Activated naive CD8-positive, alpha-beta T cell treated with anti-CD3 and anti-CD28 coated beads, Interleukin-2, amount 50 U/mL, for 24 hours (primary cell): ENCODE measurements at regions not wholly inside any gene's neighbourhood (a gene's known extent, or its start where the extent isn't known, plus 50 kb on each side); places are given as distances from the start of the nearest gene placed in this dataset.

Experiments used
- ATAC-seq: fragments of 150-1000 bp; cut with Tn5 transposase; one replicate; pipeline ENCODE4 v1.10.0; 2021
- DNase-seq: peaks from one replicate; pipeline ENCODE4 v3.0.0; 2021
- H3K27ac Mint-ChIP-seq: one replicate; pipeline ENCODE4 v1.8.0; 2021; ENCODE audit warnings: mild to moderate bottlenecking, mixed read lengths
- H3K27me3 Mint-ChIP-seq: one replicate; pipeline ENCODE4 v1.8.0; 2021; ENCODE audit warnings: mixed read lengths
- H3K36me3 Mint-ChIP-seq: one replicate; pipeline ENCODE4 v1.8.0; 2021; ENCODE audit warnings: low read depth, mixed read lengths
- H3K4me1 Mint-ChIP-seq: one replicate; pipeline ENCODE4 v1.8.0; 2021; ENCODE audit warnings: mixed read lengths
- H3K4me3 Mint-ChIP-seq: one replicate; pipeline ENCODE4 v1.8.0; 2021; ENCODE audit warnings: mild to moderate bottlenecking, moderate library complexity, mixed read lengths
- H3K9me3 Mint-ChIP-seq: one replicate; pipeline ENCODE4 v1.8.0; 2021; ENCODE audit warnings: mixed read lengths

GRCh38 chr6:137729866-137730629 is 137.0 kb upstream of the TNFAIP3 start:
- H3K27me3 Mint-ChIP-seq: no peaks in the 10 kb centered on the region

GRCh38 chr6:137731600-137731959 is 135.5 kb upstream of the TNFAIP3 start:
- H3K4me3 Mint-ChIP-seq: no peak overlapping the region
- peaks cover 13% of the 10 kb centered on the region for H3K4me1 Mint-ChIP-seq
- ATAC-seq: no peak
- H3K36me3 Mint-ChIP-seq: no peaks in the 10 kb centered on the region
- no peaks in the 10 kb centered on the region for H3K9me3 Mint-ChIP-seq
- no peak for DNase-seq
- no peaks in the 10 kb centered on the region for H3K27me3 Mint-ChIP-seq
- H3K27ac Mint-ChIP-seq: no peak overlapping the region

More at GRCh38 chr6:137729866-137730629, 137.0 kb upstream of the TNFAIP3 start:
- no peaks in the 10 kb centered on the region for H3K9me3 Mint-ChIP-seq
- no peak for DNase-seq
- ATAC-seq: no peak
- no peak overlapping the region for H3K4me3 Mint-ChIP-seq
- H3K36me3 Mint-ChIP-seq: no peaks in the 10 kb centered on the region
- H3K27ac Mint-ChIP-seq: no peak overlapping the region
- no peaks in the 10 kb centered on the region for H3K4me1 Mint-ChIP-seq

- no peaks in the 10 kb centered on the region for H3K27me3 Mint-ChIP-seq
- DNase-seq: no peak
- no peaks in the 10 kb centered on the region for H3K36me3 Mint-ChIP-seq
- H3K4me1 Mint-ChIP-seq: peaks cover 17% of the 10 kb centered on the region
- no peak overlapping the region for H3K27ac Mint-ChIP-seq
- H3K9me3 Mint-ChIP-seq: no peaks in the 10 kb centered on the region
- no peak for ATAC-seq
- no peak overlapping the region for H3K4me3 Mint-ChIP-seq
Observed at GRCh38 chr6:137731960-137732616, 135.0 kb upstream of the TNFAIP3 start.

GRCh38 chr6:137733372-137733771 is 133.7 kb upstream of the TNFAIP3 start:
- H3K4me3 Mint-ChIP-seq: no peak overlapping the region
- H3K36me3 Mint-ChIP-seq: no peaks in the 10 kb centered on the region
- H3K27ac Mint-ChIP-seq: no peak overlapping the region
- no peaks in the 10 kb centered on the region for H3K9me3 Mint-ChIP-seq
- no peak for DNase-seq
- no peak for ATAC-seq
- peaks cover 25% of the 10 kb centered on the region for H3K4me1 Mint-ChIP-seq
- no peaks in the 10 kb centered on the region for H3K27me3 Mint-ChIP-seq

GRCh38 chr6:137734005-137734874 is 132.8 kb upstream of the TNFAIP3 start:
- H3K4me3 Mint-ChIP-seq: no peak overlapping the region
- DNase-seq (no peak), ATAC-seq (no peak)
- H3K9me3 Mint-ChIP-seq: no peaks in the 10 kb centered on the region
- no peaks in the 10 kb centered on the region for H3K36me3 Mint-ChIP-seq
- no peaks in the 10 kb centered on the region for H3K27me3 Mint-ChIP-seq
- H3K27ac Mint-ChIP-seq: no peak overlapping the region
- H3K4me1 Mint-ChIP-seq: peaks cover 28% of the 10 kb centered on the region

GRCh38 chr6:137734875-137735182 is 132.2 kb upstream of the TNFAIP3 start:
- H3K36me3 Mint-ChIP-seq: no peaks in the 10 kb centered on the region
- H3K4me1 Mint-ChIP-seq: peaks cover 28% of the 10 kb centered on the region
- no peak for ATAC-seq
- no peaks in the 10 kb centered on the region for H3K27me3 Mint-ChIP-seq
- H3K4me3 Mint-ChIP-seq: no peak overlapping the region
- no peak for DNase-seq
- no peaks in the 10 kb centered on the region for H3K9me3 Mint-ChIP-seq
- no peak overlapping the region for H3K27ac Mint-ChIP-seq

- H3K27me3 Mint-ChIP-seq: no peaks in the 10 kb centered on the region
- no peak overlapping the region for H3K4me3 Mint-ChIP-seq
- DNase-seq (no peak), ATAC-seq (peak; percentile 78)
- H3K27ac Mint-ChIP-seq: peak overlapping the region; percentile 12
- no peaks in the 10 kb centered on the region for H3K9me3 Mint-ChIP-seq
- H3K4me1 Mint-ChIP-seq: peaks cover 29% of the 10 kb centered on the region
- no peaks in the 10 kb centered on the region for H3K36me3 Mint-ChIP-seq
Observed at GRCh38 chr6:137736048-137736818, 130.8 kb upstream of the TNFAIP3 start.

GRCh38 chr6:137736911-137737310 is 130.1 kb upstream of the TNFAIP3 start:
- H3K9me3 Mint-ChIP-seq: no peaks in the 10 kb centered on the region
- no peaks in the 10 kb centered on the region for H3K36me3 Mint-ChIP-seq
- no peak overlapping the region for H3K4me3 Mint-ChIP-seq
- DNase-seq (no peak), ATAC-seq (no peak)
- peak overlapping the region; percentile 12 for H3K27ac Mint-ChIP-seq
- peaks cover 30% of the 10 kb centered on the region for H3K4me1 Mint-ChIP-seq
- no peaks in the 10 kb centered on the region for H3K27me3 Mint-ChIP-seq

GRCh38 chr6:137737836-137738596 is 129.0 kb upstream of the TNFAIP3 start:
- H3K27ac Mint-ChIP-seq: no peak overlapping the region
- ATAC-seq: peak; percentile 67
- no peaks in the 10 kb centered on the region for H3K27me3 Mint-ChIP-seq
- no peak overlapping the region for H3K4me3 Mint-ChIP-seq
- H3K36me3 Mint-ChIP-seq: no peaks in the 10 kb centered on the region
- no peak for DNase-seq
- H3K4me1 Mint-ChIP-seq: peaks cover 30% of the 10 kb centered on the region
- peaks cover 1% of the 10 kb centered on the region for H3K9me3 Mint-ChIP-seq

- Mint-ChIP-seq H3K4me1 (peaks cover 35% of the 10 kb centered on the region), H3K9me3 (peaks cover 4% of the 10 kb centered on the region), H3K27ac (no peak overlapping the region), H3K4me3 (no peak overlapping the region), H3K27me3 (no peaks in the 10 kb centered on the region), H3K36me3 (no peaks in the 10 kb centered on the region)
- DNase-seq (no peak), ATAC-seq (no peak)
Observed at GRCh38 chr6:137738931-137739504, 128.0 kb upstream of the TNFAIP3 start.

GRCh38 chr6:137739544-137739943 is 127.5 kb upstream of the TNFAIP3 start:
- H3K4me1 Mint-ChIP-seq: peaks cover 38% of the 10 kb centered on the region
- peaks cover 4% of the 10 kb centered on the region for H3K9me3 Mint-ChIP-seq
- DNase-seq (no peak), ATAC-seq (no peak)
- H3K4me3 Mint-ChIP-seq: no peak overlapping the region
- H3K36me3 Mint-ChIP-seq: no peaks in the 10 kb centered on the region
- H3K27ac Mint-ChIP-seq: no peak overlapping the region
- H3K27me3 Mint-ChIP-seq: no peaks in the 10 kb centered on the region

- Mint-ChIP-seq H3K9me3 (peaks cover 4% of the 10 kb centered on the region), H3K36me3 (no peaks in the 10 kb centered on the region), H3K4me3 (no peak overlapping the region), H3K27ac (no peak overlapping the region), H3K27me3 (no peaks in the 10 kb centered on the region), H3K4me1 (peaks cover 44% of the 10 kb centered on the region)
- ATAC-seq: no peak
- DNase-seq: no peak
Observed at GRCh38 chr6:137740091-137740755, 126.8 kb upstream of the TNFAIP3 start.
